ENCODE measurements at regions not wholly inside any gene's neighbourhood (a gene's known extent, or its start where the extent isn't known, plus 50 kb on each side); places are given as distances from the start of the nearest gene placed in this dataset.
"Not testable (repeated sequence)": the region's sequence is repeated elsewhere in the genome, so short reads cannot be mapped to it uniquely, and the experiment has no call there.

- Histone ChIP-seq H3K4me1 (no peaks in the 10 kb centered on the region), H3K4me2 (no peak overlapping the region), H3K4me3 (no peak overlapping the region), H3K27ac (no peak overlapping the region), H3K9me3 (no peaks in the 10 kb centered on the region)
- no peak for FAIRE-seq
- TF ChIP-seq HEYL (CRISPR knock-in tag; IDR thresholded peaks at IDR 0.05) (no peak), HOXA7 (CRISPR knock-in tag; IDR thresholded peaks at IDR 0.05) (no peak)
- TF ChIP-seq, protein P1, sequence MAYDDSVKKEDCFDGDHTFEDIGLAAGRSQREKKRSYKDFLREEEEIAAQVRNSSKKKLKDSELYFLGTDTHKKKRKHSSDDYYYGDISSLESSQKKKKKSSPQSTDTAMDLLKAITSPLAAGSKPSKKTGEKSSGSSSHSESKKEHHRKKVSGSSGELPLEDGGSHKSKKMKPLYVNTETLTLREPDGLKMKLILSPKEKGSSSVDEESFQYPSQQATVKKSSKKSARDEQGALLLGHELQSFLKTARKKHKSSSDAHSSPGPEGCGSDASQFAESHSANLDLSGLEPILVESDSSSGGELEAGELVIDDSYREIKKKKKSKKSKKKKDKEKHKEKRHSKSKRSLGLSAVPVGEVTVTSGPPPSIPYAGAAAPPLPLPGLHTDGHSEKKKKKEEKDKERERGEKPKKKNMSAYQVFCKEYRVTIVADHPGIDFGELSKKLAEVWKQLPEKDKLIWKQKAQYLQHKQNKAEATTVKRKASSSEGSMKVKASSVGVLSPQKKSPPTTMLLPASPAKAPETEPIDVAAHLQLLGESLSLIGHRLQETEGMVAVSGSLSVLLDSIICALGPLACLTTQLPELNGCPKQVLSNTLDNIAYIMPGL (CRISPR knock-in tag; IDR thresholded peaks at IDR 0.05; ENCODE audit: borderline replicate concordance) = no peak
- ChIA-PET CTCF (no interaction called here), POLR2A (no interaction called here)
- no peak for ATAC-seq
- WGBS (ENCODE audit: missing lambda C conversion rate) = 46% methylated on average over 1 of the region's 1 CpG
- DNase-seq (ENCODE audit: low read depth in 1 of 2, low spot score in 1 of 2) = no peak
Measured at GRCh38 chr9:115413766-115414382, 295.9 kb upstream of the TNC start.

- FAIRE-seq = no peak
- no peak overlapping the region for H3K27ac ChIP-seq
- H3K4me1 ChIP-seq = no peaks in the 10 kb centered on the region
- H3K4me2 ChIP-seq = no peak overlapping the region
- no peaks in the 10 kb centered on the region for H3K9me3 ChIP-seq
- ChIA-PET CTCF (no interaction called here), POLR2A (no interaction called here)
- TF ChIP-seq ZSCAN20 (CRISPR knock-in tag; IDR thresholded peaks at IDR 0.05) = no peak
- TF ChIP-seq CHD4 (IDR thresholded peaks at IDR 0.05; ENCODE audit: borderline replicate concordance) = no peak
- no peak for TF ChIP-seq HOXB13 (CRISPR knock-in tag; IDR thresholded peaks at IDR 0.05; ENCODE audit: low read depth)
- TF ChIP-seq CBX2 (IDR thresholded peaks at IDR 0.05; ENCODE audit: borderline replicate concordance, low read depth) = no peak
- no peak for TF ChIP-seq BCL3 (IDR thresholded peaks at IDR 0.05)
- TF ChIP-seq BHLHE40 (IDR thresholded peaks at IDR 0.05; ENCODE audit: low read depth, low read length) = no peak
- 77% methylated on average over 1 of the region's 1 CpG for WGBS (ENCODE audit: missing lambda C conversion rate)
- DNase-seq (ENCODE audit: low read depth in 1 of 2, low spot score in 1 of 2) = no peak
- no peak overlapping the region for H3K4me3 ChIP-seq
- ATAC-seq = no peak
Measured at GRCh38 chr9:115414561-115414960, 296.6 kb upstream of the TNC start.

DNA sequence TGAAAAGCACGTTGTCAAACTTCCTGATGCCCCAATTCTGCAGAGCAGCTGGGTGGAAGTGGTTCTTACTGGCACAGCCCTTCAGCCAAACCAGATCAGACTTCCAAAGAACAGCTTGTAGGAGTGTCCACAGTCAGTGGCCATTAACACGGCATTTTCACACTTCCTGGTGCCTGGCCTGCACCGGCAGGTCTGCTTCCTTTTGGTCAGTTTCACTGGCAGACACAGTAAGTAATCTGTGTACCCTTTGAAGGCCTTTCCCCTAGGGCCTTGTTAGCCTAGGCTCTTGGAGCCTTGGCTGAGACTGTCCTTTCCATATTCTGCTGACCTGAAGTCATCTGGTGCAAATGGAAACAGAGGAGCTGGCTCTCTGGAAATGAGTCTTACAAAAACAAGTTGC lies 297.5 kb upstream of the TNC start:
- H3K4me1 ChIP-seq = no peaks in the 10 kb centered on the region
- DNase-seq (ENCODE audit: low read depth in 1 of 2, low spot score in 1 of 2) (no peak), FAIRE-seq (no peak), ATAC-seq (no peak)
- WGBS (ENCODE audit: missing lambda C conversion rate) = 53% methylated on average over 3 of the region's 3 CpGs
- H3K4me3 ChIP-seq = no peak overlapping the region
- TF ChIP-seq ZC3H11A (IDR thresholded peaks at IDR 0.05) (no peak), CBX2 (IDR thresholded peaks at IDR 0.05; ENCODE audit: borderline replicate concordance, low read depth) (no peak), ESRRA (IDR thresholded peaks at IDR 0.05; ENCODE audit: borderline replicate concordance, low read length) (no peak), TFCP2L1 (CRISPR knock-in tag; IDR thresholded peaks at IDR 0.05) (no peak), HES2 (IDR thresholded peaks at IDR 0.05) (no peak), CHD4 (IDR thresholded peaks at IDR 0.05; ENCODE audit: borderline replicate concordance) (no peak), HOXA7 (CRISPR knock-in tag; IDR thresholded peaks at IDR 0.05) (no peak)
- TF ChIP-seq, protein P1 (CRISPR knock-in tag; IDR thresholded peaks at IDR 0.05; ENCODE audit: borderline replicate concordance) = no peak
- ChIA-PET POLR2A (no interaction called here), CTCF (no interaction called here)
- H3K9me3 ChIP-seq = no peaks in the 10 kb centered on the region
- no peak overlapping the region for H3K27ac ChIP-seq
- no peak overlapping the region for H3K4me2 ChIP-seq

DNA sequence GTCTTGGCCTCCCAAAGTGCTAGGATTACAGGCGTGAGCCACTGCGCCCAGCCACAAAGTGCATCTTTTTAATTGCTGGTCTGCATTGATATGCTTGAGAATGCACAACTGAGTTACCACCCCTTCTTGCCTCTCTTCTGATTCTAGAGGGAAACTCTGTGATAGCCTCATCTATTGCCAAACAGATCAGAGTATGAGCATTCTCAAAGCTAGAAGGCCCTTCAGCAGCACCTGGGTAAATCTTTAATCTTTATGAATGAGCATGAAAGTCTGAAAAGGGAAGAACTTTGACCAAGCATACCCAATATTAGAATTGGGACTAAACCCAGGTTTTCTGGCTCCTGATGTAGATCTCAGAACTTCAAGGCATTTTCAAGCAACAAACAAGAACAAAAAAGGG lies 298.3 kb upstream of the TNC start:
- no peak for TF ChIP-seq ZFP36 (IDR thresholded peaks at IDR 0.05; ENCODE audit: borderline replicate concordance, partially characterized antibody)
- no peak for TF ChIP-seq ESRRA (IDR thresholded peaks at IDR 0.05; ENCODE audit: borderline replicate concordance, low read length)
- no peak for TF ChIP-seq FOSL2 (IDR thresholded peaks at IDR 0.05)
- TF ChIP-seq FOSL2 (CRISPR knock-in tag; IDR thresholded peaks at IDR 0.05) = no peak
- no peak for TF ChIP-seq RFX5 (IDR thresholded peaks at IDR 0.05)
- POLR2A ChIA-PET = no interaction called here
- no peak overlapping the region for H3K4me3 ChIP-seq

DNA sequence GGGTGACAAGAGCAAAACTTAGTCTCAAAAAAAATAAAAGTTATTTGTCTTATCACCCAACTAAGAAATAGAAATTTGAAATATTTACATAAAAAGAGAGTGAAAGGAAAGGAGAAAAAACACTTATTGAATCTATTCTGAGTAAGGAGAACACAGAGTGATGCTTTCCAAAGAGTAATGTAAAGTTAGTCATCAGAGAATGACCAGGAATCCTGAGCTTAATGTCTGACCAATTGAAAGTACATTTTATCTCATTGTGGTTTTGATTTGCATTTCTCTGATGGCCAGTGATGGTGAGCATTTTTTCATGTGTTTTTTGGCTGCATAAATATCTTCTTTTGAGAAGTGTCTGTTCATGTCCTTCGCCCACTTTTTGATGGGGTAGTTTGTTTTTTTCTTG lies 300.2 kb upstream of the TNC start:
- H3K4me2 ChIP-seq; H3K4me3 ChIP-seq; H3K9me3 ChIP-seq; DNase-seq (ENCODE audit: low read depth in 1 of 2, low spot score in 1 of 2); CTCF ChIA-PET; H3K4me1 ChIP-seq; POLR2A ChIA-PET; H3K27ac ChIP-seq; ATAC-seq; FAIRE-seq: not testable (repeated sequence)
- WGBS (ENCODE audit: missing lambda C conversion rate) = 69% methylated on average over 1 of the region's 1 CpG

More for the DNA sequence above, 298.3 kb upstream of the TNC start:
- peaks cover 3% of the 10 kb centered on the region; the same call in 2 of the 3 replicates for H3K9me3 ChIP-seq
- 100% methylated on average over 2 of the region's 2 CpGs for WGBS (ENCODE audit: missing lambda C conversion rate)
- FAIRE-seq = no peak
- H3K27ac ChIP-seq = no peak overlapping the region
- CTCF ChIA-PET = no interaction called here
- ATAC-seq = no peak
- DNase-seq (ENCODE audit: low read depth in 1 of 2, low spot score in 1 of 2) = no peak
- H3K4me1 ChIP-seq = no peaks in the 10 kb centered on the region
- H3K4me2 ChIP-seq = no peak overlapping the region
